Kidney epithelial cell (primary cell): ENCODE measurements at regions not wholly inside any gene's neighbourhood (a gene's known extent, or its start where the extent isn't known, plus 50 kb on each side); places are given as distances from the start of the nearest gene placed in this dataset.

Experiments
- DNase-seq: peaks from one replicate; pipeline ENCODE4 v3.0.0-alpha.2; 2010; ENCODE audit warnings: low read depth
- H3K27me3 ChIP-seq: 2 replicates; pipeline ENCODE4 v1.6.0; 2011; ENCODE audit warnings: low read length; ENCODE audit not compliant: control insufficient read depth, insufficient read depth
- H3K36me3 ChIP-seq: 2 replicates; pipeline ENCODE4 v1.5.1; 2011; ENCODE audit warnings: low read length; ENCODE audit not compliant: control insufficient read depth, insufficient read depth
- H3K4me3 ChIP-seq: 2 replicates; pipeline ENCODE4 v1.5.1; 2011; ENCODE audit warnings: low read depth, mild to moderate bottlenecking, control low read depth, low read length
- TF ChIP-seq, protein P1 (sequence below): IDR thresholded peaks from 2 replicates; pipeline ENCODE4 v1.5.1; 2011; ENCODE audit warnings: mild to moderate bottlenecking, moderate library complexity, low read length, control low read depth, inconsistent platforms; ENCODE audit not compliant: insufficient read depth, poor library complexity, severe bottlenecking

GRCh38 chr1:118306851-118307250 is 121.8 kb upstream of the SPAG17 start:
- TF ChIP-seq, protein P1, sequence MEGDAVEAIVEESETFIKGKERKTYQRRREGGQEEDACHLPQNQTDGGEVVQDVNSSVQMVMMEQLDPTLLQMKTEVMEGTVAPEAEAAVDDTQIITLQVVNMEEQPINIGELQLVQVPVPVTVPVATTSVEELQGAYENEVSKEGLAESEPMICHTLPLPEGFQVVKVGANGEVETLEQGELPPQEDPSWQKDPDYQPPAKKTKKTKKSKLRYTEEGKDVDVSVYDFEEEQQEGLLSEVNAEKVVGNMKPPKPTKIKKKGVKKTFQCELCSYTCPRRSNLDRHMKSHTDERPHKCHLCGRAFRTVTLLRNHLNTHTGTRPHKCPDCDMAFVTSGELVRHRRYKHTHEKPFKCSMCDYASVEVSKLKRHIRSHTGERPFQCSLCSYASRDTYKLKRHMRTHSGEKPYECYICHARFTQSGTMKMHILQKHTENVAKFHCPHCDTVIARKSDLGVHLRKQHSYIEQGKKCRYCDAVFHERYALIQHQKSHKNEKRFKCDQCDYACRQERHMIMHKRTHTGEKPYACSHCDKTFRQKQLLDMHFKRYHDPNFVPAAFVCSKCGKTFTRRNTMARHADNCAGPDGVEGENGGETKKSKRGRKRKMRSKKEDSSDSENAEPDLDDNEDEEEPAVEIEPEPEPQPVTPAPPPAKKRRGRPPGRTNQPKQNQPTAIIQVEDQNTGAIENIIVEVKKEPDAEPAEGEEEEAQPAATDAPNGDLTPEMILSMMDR = no peak
- DNase-seq = no peak
- no peaks in the 10 kb centered on the region for H3K27me3 ChIP-seq

GRCh38 chr1:118304722-118305359 is 119.8 kb upstream of the SPAG17 start:
- TF ChIP-seq, protein P1 = peak; percentile 53
- no peak for DNase-seq

More at GRCh38 chr1:118306851-118307250, 121.8 kb upstream of the SPAG17 start:
- Histone ChIP-seq H3K4me3 (no peak overlapping the region), H3K36me3 (no peaks in the 10 kb centered on the region)

DNA sequence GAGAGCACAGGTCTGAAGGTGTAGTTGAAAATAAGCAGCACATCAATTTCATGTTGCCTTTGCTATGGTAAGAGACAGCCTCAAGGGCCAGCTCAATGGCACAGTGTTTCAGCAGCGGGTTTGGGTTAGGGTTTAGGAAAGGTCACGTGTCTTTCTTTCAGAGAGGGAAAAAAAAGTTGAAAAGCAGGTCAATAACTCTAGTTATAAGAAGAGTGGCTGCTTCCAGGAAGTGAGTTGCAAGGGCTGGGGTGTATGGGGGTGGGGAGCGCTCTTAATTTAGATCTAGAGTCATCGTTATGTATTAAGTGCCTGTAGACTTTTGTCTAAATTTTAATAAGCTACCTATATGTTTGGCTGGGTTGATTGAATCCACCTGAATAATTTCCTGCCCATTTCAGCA is 118.5 kb upstream of the SPAG17 start:
- H3K36me3 ChIP-seq = no peaks in the 10 kb centered on the region
- DNase-seq = no peak
- no peaks in the 10 kb centered on the region for H3K27me3 ChIP-seq
- H3K4me3 ChIP-seq = no peak overlapping the region
- TF ChIP-seq, protein P1 = no peak

More at GRCh38 chr1:118304722-118305359, 119.8 kb upstream of the SPAG17 start:
- Histone ChIP-seq H3K4me3 (no peak overlapping the region), H3K36me3 (no peaks in the 10 kb centered on the region), H3K27me3 (no peaks in the 10 kb centered on the region)

DNA sequence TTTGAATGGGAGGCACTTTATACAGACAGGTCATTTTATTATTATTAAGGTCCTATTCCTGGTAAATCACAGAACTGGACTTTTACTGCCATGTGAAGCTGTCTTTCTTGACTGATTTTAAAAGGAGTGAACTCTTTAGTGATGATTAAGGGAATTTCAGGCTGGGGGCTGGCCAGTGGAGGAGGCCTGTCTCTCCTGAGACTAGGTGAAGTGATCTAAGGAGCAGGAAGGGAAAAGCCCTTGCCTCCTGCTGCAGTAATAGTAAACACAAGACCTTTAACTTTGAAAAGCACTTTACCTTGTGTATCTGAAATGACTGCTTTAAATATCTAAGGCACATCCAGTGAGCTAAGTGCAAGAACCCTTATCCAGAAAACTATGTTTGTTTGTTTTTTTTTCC is 118.0 kb upstream of the SPAG17 start:
- H3K36me3 ChIP-seq = no peaks in the 10 kb centered on the region
- no peak for DNase-seq
- H3K4me3 ChIP-seq = no peak overlapping the region
- TF ChIP-seq, protein P1 = no peak
- no peaks in the 10 kb centered on the region for H3K27me3 ChIP-seq

GRCh38 chr1:118302145-118302544 is 117.1 kb upstream of the SPAG17 start:
- Histone ChIP-seq H3K36me3 (no peaks in the 10 kb centered on the region), H3K27me3 (no peaks in the 10 kb centered on the region), H3K4me3 (no peak overlapping the region)
- DNase-seq = no peak
- TF ChIP-seq, protein P1 = no peak

- TF ChIP-seq, protein P1 = no peak
Observed at GRCh38 chr1:118300808-118301207, 115.8 kb upstream of the SPAG17 start.

More at GRCh38 chr1:118300808-118301207, 115.8 kb upstream of the SPAG17 start:
- Histone ChIP-seq H3K36me3 (no peaks in the 10 kb centered on the region), H3K4me3 (no peak overlapping the region), H3K27me3 (no peaks in the 10 kb centered on the region)
- DNase-seq = no peak
